Esophagus muscularis mucosa (tissue), 4 donors: ENCODE measurements at regions not wholly inside any gene's neighbourhood (a gene's known extent, or its start where the extent isn't known, plus 50 kb on each side); places are given as distances from the start of the nearest gene placed in this dataset.

Experiments used
- DNase-seq: peaks from one replicate; pipeline ENCODE4 v3.0.0-alpha.2; 2017; ENCODE audit errors: extremely low spot score
- H3K27ac ChIP-seq, 4 donors: fragments of 200-600 bp; sonication (generic); replicated peaks in 1 of 4; 1 replicate in 3 of 4; 2 replicates in 1 of 4; pipeline ENCODE4 v1.5.1; 2016 to 2019; ENCODE audit warnings: mild to moderate bottlenecking in 1 of 4
- H3K27me3 ChIP-seq, 4 donors: fragments of 200-600 bp; sonication (generic); one replicate each; pipeline versions ENCODE4 v1.5.1 to v1.6.0; 2016 to 2019
- H3K36me3 ChIP-seq, 4 donors: fragments of 200-600 bp; sonication (generic); one replicate each; pipeline ENCODE4 v1.5.1; 2016 to 2019
- H3K4me1 ChIP-seq, 4 donors: fragments of 200-600 bp; sonication (generic); one replicate each; pipeline ENCODE4 v1.5.1; 2016 to 2019
- H3K4me3 ChIP-seq, 4 donors: fragments of 200-600 bp; sonication (generic); 1 replicate in 2 of 4; 2 replicates in 2 of 4; pipeline ENCODE4 v1.5.1; 2016 to 2019; ENCODE audit warnings: mild to moderate bottlenecking in 4 of 4, moderate library complexity in 1 of 4
- H3K9me3 ChIP-seq, 4 donors: fragments of 200-600 bp; sonication (generic); 1 replicate in 3 of 4; 2 replicates in 1 of 4; pipeline ENCODE4 v1.5.1; 2016 to 2019
- CTCF ChIP-seq, 3 experiments: fragments of 200-600 bp in 2 of 3; fragments of 450-650 bp in 1 of 3; sonication (generic) in 2 of 3; IDR thresholded peaks; one replicate each; pipeline ENCODE4 v1.5.1; 2017 to 2019; ENCODE audit warnings: antibody characterized with exemption in 3 of 3, mild to moderate bottlenecking in 2 of 3, moderate library complexity in 1 of 3
- EP300 ChIP-seq: sonication (generic); formaldehyde crosslinking; IDR thresholded peaks from one replicate; pipeline ENCODE4 v1.6.1; 2017; ENCODE audit warnings: antibody characterized with exemption
- POLR2A ChIP-seq: fragments of 450-650 bp; IDR thresholded peaks from one replicate; pipeline ENCODE4 v1.6.1; 2017; ENCODE audit warnings: antibody characterized with exemption, moderate library complexity, mild to moderate bottlenecking, low read depth
- POLR2AphosphoS5 ChIP-seq, 2 donors: sonication (generic); formaldehyde crosslinking; IDR thresholded peaks; one replicate each; pipeline ENCODE4 v1.6.1; 2017; ENCODE audit warnings: antibody characterized with exemption in 2 of 2
- WGBS: methylation state at CpG from one replicate; pipeline ENCODE4 v1.1.5; 2018; 5-methylcytosine and 5-hydroxymethylcytosine counted together
- intact Hi-C: fragments of 100-400 bp; cut with DNase I; formaldehyde crosslinking; loops from one replicate; pipeline ENCODE4 v1.15.1; 2023

- no peaks in the 10 kb centered on the region for H3K4me1 ChIP-seq
- no peaks in the 10 kb centered on the region for H3K36me3 ChIP-seq
- peaks cover 0 to 20% (median 13%) of the 10 kb centered on the region in 4 donors for H3K9me3 ChIP-seq
- H3K27me3 ChIP-seq, result no peaks in the 10 kb centered on the region
- DNase-seq, result no peak
- H3K4me3 ChIP-seq, result no peak overlapping the region
- WGBS, result 100% methylated on average over 1 of the region's 1 CpG
- intact Hi-C loops, result no loop called here
- H3K27ac ChIP-seq, result no peak overlapping the region
- TF ChIP-seq CTCF (IDR thresholded peaks at IDR 0.05) (no peak), EP300 (no peak), POLR2AphosphoS5 (IDR thresholded peaks at IDR 0.05) (no peak), POLR2A (no peak)
These were observed 601.4 kb downstream of the ZEB2 start for GRCh38 chr2:143918465-143918989.

GRCh38 chr2:143916781-143917180 is 603.1 kb downstream of the ZEB2 start:
- Histone ChIP-seq H3K4me3 (no peak overlapping the region), H3K4me1 (no peaks in the 10 kb centered on the region), H3K27ac (no peak overlapping the region), H3K27me3 (no peaks in the 10 kb centered on the region), H3K36me3 (no peaks in the 10 kb centered on the region), H3K9me3 (peaks cover 0 to 20% (median 13%) of the 10 kb centered on the region in 4 donors)
- intact Hi-C loops, result no loop called here
- no peak for DNase-seq
- TF ChIP-seq EP300 (no peak), POLR2A (no peak), CTCF (IDR thresholded peaks at IDR 0.05) (no peak), POLR2AphosphoS5 (IDR thresholded peaks at IDR 0.05) (no peak)

- Histone ChIP-seq H3K27me3 (no peaks in the 10 kb centered on the region), H3K9me3 (no peaks in the 10 kb centered on the region), H3K27ac (no peak overlapping the region), H3K4me1 (no peaks in the 10 kb centered on the region), H3K4me3 (no peak overlapping the region), H3K36me3 (no peaks in the 10 kb centered on the region)
- intact Hi-C loops, result no loop called here
- 77% methylated on average over 13 of the region's 13 CpGs for WGBS
- TF ChIP-seq EP300, result no peak
- no peak for TF ChIP-seq CTCF (IDR thresholded peaks at IDR 0.05)
- no peak for TF ChIP-seq POLR2AphosphoS5 (IDR thresholded peaks at IDR 0.05)
- TF ChIP-seq POLR2A, result no peak
- DNase-seq, result no peak
These were observed 610.2 kb downstream of the ZEB2 start for GRCh38 chr2:143909577-143910353.

- no peaks in the 10 kb centered on the region for H3K4me1 ChIP-seq
- intact Hi-C loops, result no loop called here
- 92% methylated on average over 6 of the region's 7 CpGs for WGBS
- no peak for TF ChIP-seq POLR2AphosphoS5 (IDR thresholded peaks at IDR 0.05)
- no peak for TF ChIP-seq CTCF (IDR thresholded peaks at IDR 0.05)
- TF ChIP-seq EP300, result no peak
- no peak for TF ChIP-seq POLR2A
- no peak overlapping the region for H3K4me3 ChIP-seq
- no peak overlapping the region for H3K27ac ChIP-seq
- H3K9me3 ChIP-seq, result no peaks in the 10 kb centered on the region
- no peaks in the 10 kb centered on the region for H3K27me3 ChIP-seq
- H3K36me3 ChIP-seq, result no peaks in the 10 kb centered on the region
- no peak for DNase-seq
These were observed 611.1 kb downstream of the ZEB2 start for GRCh38 chr2:143908843-143909242.

GRCh38 chr2:143907801-143908200 is 612.1 kb downstream of the ZEB2 start:
- Histone ChIP-seq H3K4me1 (no peaks in the 10 kb centered on the region), H3K27me3 (no peaks in the 10 kb centered on the region), H3K27ac (no peak overlapping the region), H3K36me3 (no peaks in the 10 kb centered on the region), H3K9me3 (no peaks in the 10 kb centered on the region), H3K4me3 (no peak overlapping the region)
- no peak for DNase-seq
- WGBS, result 90% methylated on average over 7 of the region's 7 CpGs
- intact Hi-C loops, result no loop called here
- no peak for TF ChIP-seq POLR2A
- TF ChIP-seq CTCF (IDR thresholded peaks at IDR 0.05), result no peak
